CD4-positive, alpha-beta T cell (primary cell): ENCODE measurements at regions not wholly inside any gene's neighbourhood (a gene's known extent, or its start where the extent isn't known, plus 50 kb on each side); places are given as distances from the start of the nearest gene placed in this dataset.

ENCODE experiments used
- ATAC-seq: fragments of 200-7000 bp; cut with Tn5 transposase; one replicate; pipeline ENCODE4 v1.10.0; 2022; ENCODE audit warnings: mild to moderate bottlenecking; ENCODE audit not compliant: poor library complexity
- CTCF ChIA-PET: fragments of 350-600 bp; sonication (Branson Sonifier 250); formaldehyde crosslinking; loops from one replicate; lab custom pipeline; 2021; ENCODE audit warnings: antibody characterized with exemption, inconsistent platforms; lab: Charles Lee
- POLR2A ChIA-PET: fragments of 350-600 bp; sonication (Branson Sonifier 250); formaldehyde crosslinking; loops from one replicate; lab custom pipeline; 2021; ENCODE audit warnings: antibody characterized with exemption, inconsistent platforms; lab: Charles Lee
- DNase-seq, 14 experiments: peaks; one replicate each; pipeline ENCODE4 v3.0.0-alpha.2; 2013 to 2020; ENCODE audit warnings: mixed read lengths in 2 of 14
- H3K27ac ChIP-seq, 2 donors: one replicate each; pipeline versions ENCODE4 v1.5.1 to v1.7.0; 2013; ENCODE audit warnings: low read length in 2 of 2, low read depth in 1 of 2, mild to moderate bottlenecking in 1 of 2
- H3K27me3 ChIP-seq, 2 experiments: 1 replicate in 1 of 2; 2 replicates in 1 of 2; pipeline versions ENCODE4 v1.6.1 to v1.7.0; 2013; ENCODE audit warnings: low read length in 2 of 2, control low read depth in 1 of 2, mild to moderate bottlenecking in 1 of 2, moderate library complexity in 1 of 2; ENCODE audit not compliant: insufficient read depth in 2 of 2, control insufficient read depth in 1 of 2
- H3K36me3 ChIP-seq: one replicate; pipeline ENCODE4 v1.6.1; 2013; ENCODE audit warnings: low read length, control low read depth; ENCODE audit not compliant: insufficient read depth
- H3K4me1 ChIP-seq: one replicate; pipeline ENCODE4 v1.6.1; 2013; ENCODE audit warnings: low read length, control low read depth; ENCODE audit not compliant: insufficient read depth
- H3K4me3 ChIP-seq: one replicate; pipeline ENCODE4 v1.5.1; 2013; ENCODE audit warnings: mild to moderate bottlenecking, low read length, moderate library complexity
- H3K9me3 ChIP-seq, 2 experiments: 1 replicate in 1 of 2; 2 replicates in 1 of 2; pipeline versions ENCODE4 v1.6.1 to v1.7.0; 2013; ENCODE audit warnings: low read length in 2 of 2, mild to moderate bottlenecking in 2 of 2, control low read depth in 1 of 2, moderate library complexity in 1 of 2; ENCODE audit not compliant: control insufficient read depth in 1 of 2, insufficient read depth in 1 of 2
- H3K27ac Mint-ChIP-seq: one replicate; pipeline ENCODE4 v1.8.0; 2020; ENCODE audit warnings: mixed read lengths
- H3K27me3 Mint-ChIP-seq: one replicate; pipeline ENCODE4 v1.8.0; 2021; ENCODE audit warnings: mixed read lengths
- H3K36me3 Mint-ChIP-seq: one replicate; pipeline ENCODE4 v1.8.0; 2021; ENCODE audit warnings: low read depth, mixed read lengths
- H3K4me1 Mint-ChIP-seq: one replicate; pipeline ENCODE4 v1.8.0; 2021; ENCODE audit warnings: low read depth, mixed read lengths
- H3K4me3 Mint-ChIP-seq: one replicate; pipeline ENCODE4 v1.8.0; 2020; ENCODE audit warnings: mild to moderate bottlenecking, mixed read lengths
- H3K9me3 Mint-ChIP-seq: one replicate; pipeline ENCODE4 v1.8.0; 2020; ENCODE audit warnings: mixed read lengths
- intact Hi-C, 2 experiments: fragments of 100-400 bp; cut with DNase I in 1 of 2; cut with micrococcal nuclease in 1 of 2; formaldehyde crosslinking; loops; one replicate each; pipeline versions ENCODE4 v1.15.1 to v1.9.0; 2023 to 2025; cut with DNase I, micrococcal nuclease
- TF ChIP-seq, protein P1 (sequence below): fragments of 200-600 bp; IDR thresholded peaks from one replicate; pipeline ENCODE4 v1.8.0; 2022; ENCODE audit warnings: antibody characterized with exemption, mild to moderate bottlenecking

DNA sequence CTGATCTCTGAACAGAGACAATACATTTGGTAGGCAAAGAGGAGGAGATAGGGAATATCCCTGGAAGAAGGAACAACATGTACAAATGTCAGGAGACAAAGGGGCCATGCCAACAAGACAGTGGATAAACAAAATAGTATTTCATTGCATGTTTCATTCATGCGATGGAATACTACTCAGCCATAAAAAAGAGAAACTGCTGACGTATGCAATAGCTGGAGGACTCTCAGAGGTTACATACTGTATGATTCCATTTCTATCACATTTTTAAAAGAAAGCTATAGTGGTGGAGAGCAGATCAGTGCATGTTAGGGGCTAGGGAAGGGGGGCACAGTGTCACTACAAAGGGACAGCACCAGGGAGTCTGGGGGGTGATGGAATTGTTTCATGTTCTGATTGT is 572.9 kb upstream of the CADM1 start:
- CTCF ChIA-PET, result no interaction called here
- TF ChIP-seq, protein P1, sequence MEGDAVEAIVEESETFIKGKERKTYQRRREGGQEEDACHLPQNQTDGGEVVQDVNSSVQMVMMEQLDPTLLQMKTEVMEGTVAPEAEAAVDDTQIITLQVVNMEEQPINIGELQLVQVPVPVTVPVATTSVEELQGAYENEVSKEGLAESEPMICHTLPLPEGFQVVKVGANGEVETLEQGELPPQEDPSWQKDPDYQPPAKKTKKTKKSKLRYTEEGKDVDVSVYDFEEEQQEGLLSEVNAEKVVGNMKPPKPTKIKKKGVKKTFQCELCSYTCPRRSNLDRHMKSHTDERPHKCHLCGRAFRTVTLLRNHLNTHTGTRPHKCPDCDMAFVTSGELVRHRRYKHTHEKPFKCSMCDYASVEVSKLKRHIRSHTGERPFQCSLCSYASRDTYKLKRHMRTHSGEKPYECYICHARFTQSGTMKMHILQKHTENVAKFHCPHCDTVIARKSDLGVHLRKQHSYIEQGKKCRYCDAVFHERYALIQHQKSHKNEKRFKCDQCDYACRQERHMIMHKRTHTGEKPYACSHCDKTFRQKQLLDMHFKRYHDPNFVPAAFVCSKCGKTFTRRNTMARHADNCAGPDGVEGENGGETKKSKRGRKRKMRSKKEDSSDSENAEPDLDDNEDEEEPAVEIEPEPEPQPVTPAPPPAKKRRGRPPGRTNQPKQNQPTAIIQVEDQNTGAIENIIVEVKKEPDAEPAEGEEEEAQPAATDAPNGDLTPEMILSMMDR, result no peak

DNA sequence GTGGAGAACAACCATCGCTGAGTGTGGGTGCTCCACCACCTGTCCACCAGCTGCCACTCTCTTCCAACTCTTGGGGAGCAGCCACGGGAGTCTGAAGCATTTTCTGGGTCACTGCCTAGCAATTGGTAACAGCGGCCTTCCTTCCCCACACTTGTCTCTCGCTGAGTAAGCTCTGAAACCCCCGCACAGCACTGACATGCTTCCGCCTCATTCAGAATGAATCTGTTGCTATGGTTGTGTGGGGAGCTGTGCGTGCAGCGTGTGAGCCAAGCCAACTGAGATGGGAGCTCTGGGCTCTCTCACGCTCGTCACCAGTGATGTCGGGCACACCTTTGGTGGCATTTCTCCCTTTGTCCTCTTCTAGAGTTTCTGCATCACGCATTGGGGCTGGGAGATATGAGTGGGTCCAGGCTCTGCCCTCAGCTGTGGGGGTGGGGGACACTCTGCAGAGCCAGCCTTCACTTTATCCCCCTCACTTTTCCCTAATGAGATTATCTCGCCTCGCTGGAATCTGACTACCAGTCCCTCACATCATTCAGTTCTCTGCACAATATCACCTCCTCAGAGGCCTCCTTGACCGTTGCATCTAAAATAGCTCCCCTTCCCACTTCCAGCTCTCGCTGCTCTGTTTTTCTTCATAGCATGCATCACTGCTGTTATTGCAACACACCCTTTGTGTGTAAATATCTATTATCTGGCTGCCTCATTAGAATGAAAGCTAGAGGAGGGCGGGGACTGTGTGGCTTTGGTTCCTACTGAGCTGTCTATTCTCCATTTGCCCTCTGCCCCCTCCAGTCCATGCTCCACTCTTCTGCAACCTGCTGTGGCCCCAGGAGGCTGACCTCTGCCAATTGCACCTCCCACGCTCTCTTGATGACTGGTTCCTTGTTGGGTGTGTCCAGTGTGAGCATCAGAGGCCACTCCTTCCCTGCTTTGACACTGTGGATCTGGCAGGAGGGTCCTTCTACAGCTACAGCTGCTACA is 569.9 kb upstream of the CADM1 start:
- intact Hi-C loops, result no loop called here
- no peak overlapping the region for H3K4me3 ChIP-seq
- Mint-ChIP-seq H3K36me3 (no peaks in the 10 kb centered on the region), H3K27ac (no peak overlapping the region), H3K9me3 (peaks cover 4% of the 10 kb centered on the region), H3K27me3 (peaks cover 15% of the 10 kb centered on the region), H3K4me1 (no peaks in the 10 kb centered on the region), H3K4me3 (no peak overlapping the region)
- TF ChIP-seq, protein P1, result no peak
- no peaks in the 10 kb centered on the region for H3K4me1 ChIP-seq
- ChIA-PET POLR2A (no interaction called here), CTCF (no interaction called here)
- DNase-seq (no peak), ATAC-seq (no peak)
- no peaks in the 10 kb centered on the region for H3K36me3 ChIP-seq
- H3K27me3 ChIP-seq, result peaks cover 0 to 3% of the 10 kb centered on the region in 2 experiments
- H3K27ac ChIP-seq, result no peak overlapping the region
- H3K9me3 ChIP-seq, result peaks cover 0 to 15% of the 10 kb centered on the region in 2 experiments

More for the DNA sequence above, 572.9 kb upstream of the CADM1 start:
- no peak for DNase-seq
- ATAC-seq, result no peak
- Histone ChIP-seq H3K4me3 (no peak overlapping the region), H3K27me3 (peaks cover 0 to 3% of the 10 kb centered on the region in 2 experiments), H3K4me1 (no peaks in the 10 kb centered on the region), H3K36me3 (no peaks in the 10 kb centered on the region), H3K9me3 (peaks cover 0 to 13% of the 10 kb centered on the region in 2 experiments), H3K27ac (no peak overlapping the region)
- intact Hi-C loops, result no loop called here
- no peaks in the 10 kb centered on the region for H3K4me1 Mint-ChIP-seq
- peaks cover 4% of the 10 kb centered on the region for H3K9me3 Mint-ChIP-seq
- no peak overlapping the region for H3K4me3 Mint-ChIP-seq
- peaks cover 10% of the 10 kb centered on the region for H3K27me3 Mint-ChIP-seq
- no peaks in the 10 kb centered on the region for H3K36me3 Mint-ChIP-seq
- POLR2A ChIA-PET, result no interaction called here
- no peak overlapping the region for H3K27ac Mint-ChIP-seq

GRCh38 chr11:116072601-116073410 is 568.6 kb upstream of the CADM1 start:
- no peaks in the 10 kb centered on the region for H3K36me3 ChIP-seq
- intact Hi-C loops, result no loop called here
- peaks cover 0 to 3% of the 10 kb centered on the region in 2 experiments for H3K27me3 ChIP-seq
- CTCF ChIA-PET, result no interaction called here
- ATAC-seq (no peak), DNase-seq (no peak)
- POLR2A ChIA-PET, result no interaction called here
- no peaks in the 10 kb centered on the region for H3K4me1 ChIP-seq
- no peaks in the 10 kb centered on the region for H3K36me3 Mint-ChIP-seq
- H3K4me1 Mint-ChIP-seq, result no peaks in the 10 kb centered on the region
- peaks cover 15% of the 10 kb centered on the region for H3K27me3 Mint-ChIP-seq
- no peak overlapping the region for H3K27ac ChIP-seq
- TF ChIP-seq, protein P1, result no peak
- no peak overlapping the region for H3K27ac Mint-ChIP-seq
- H3K4me3 Mint-ChIP-seq, result no peak overlapping the region
- H3K9me3 ChIP-seq, result peaks cover 0 to 12% of the 10 kb centered on the region in 2 experiments
- H3K9me3 Mint-ChIP-seq, result peaks cover 4% of the 10 kb centered on the region
- no peak overlapping the region for H3K4me3 ChIP-seq
